ENCODE measurements at regions not wholly inside any gene's neighbourhood (a gene's known extent, or its start where the extent isn't known, plus 50 kb on each side); places are given as distances from the start of the nearest gene placed in this dataset.

DNA sequence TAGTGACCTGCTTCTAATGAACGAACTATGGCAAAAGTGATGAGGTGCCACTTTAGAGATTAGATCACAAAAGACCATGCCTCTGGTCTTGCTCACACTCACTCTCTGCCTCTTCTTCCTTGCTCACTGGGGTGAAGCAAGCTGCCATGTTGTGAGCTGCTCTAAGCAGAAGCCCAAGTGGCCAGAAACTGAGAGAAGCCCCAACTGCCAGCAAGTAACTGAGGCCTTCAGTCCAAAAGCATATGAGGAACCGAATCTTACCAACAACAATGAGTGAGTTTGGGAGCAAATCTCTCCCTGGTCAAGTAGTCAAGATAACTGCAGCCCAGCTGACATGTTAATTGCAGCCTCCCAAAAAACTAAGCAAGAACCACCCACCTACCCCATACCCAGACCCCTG lies 126.0 kb upstream of the ACO1 start:
- Histone ChIP-seq H2AK9ac (replicated peaks; ENCODE audit: low read depth, low read length, poor library complexity) (no peak overlapping the region), H2AK5ac (ENCODE audit: low read depth, low read length) (no peak overlapping the region), H2BK5ac (ENCODE audit: low read depth, low read length, poor library complexity, severe bottlenecking) (no peak overlapping the region), H2BK120ac (ENCODE audit: low read depth, low read length) (no peak overlapping the region), H3K56ac (ENCODE audit: extremely low read depth, insufficient read depth, low read length) (no peak overlapping the region), H3K9me1 (ENCODE audit: insufficient read depth, low read length) (no peaks in the 10 kb centered on the region), H3K14ac (replicated peaks; ENCODE audit: low read depth, low read length) (no peak overlapping the region), H3K36me3 (ENCODE audit: control insufficient read depth, insufficient read depth, low read length) (no peaks in the 10 kb centered on the region), H3K4ac (ENCODE audit: low read depth, low read length) (no peak overlapping the region), H3K4me2 (ENCODE audit: low read depth, low read length) (no peak overlapping the region), H3K23ac (ENCODE audit: low read depth, low read length) (no peak overlapping the region), H3K27me3 (ENCODE audit: control insufficient read depth, insufficient read depth, low read length) (no peaks in the 10 kb centered on the region), H4K20me1 (ENCODE audit: insufficient read depth, low read length) (no peaks in the 10 kb centered on the region), H2BK15ac (ENCODE audit: low read depth, low read length) (no peak overlapping the region), H3K9ac (ENCODE audit: low read depth, low read length) (no peak overlapping the region), H3K79me1 (ENCODE audit: low read depth in 1 of 2, low read length in 2 of 2) (no peaks in the 10 kb centered on the region), H4K91ac (ENCODE audit: insufficient read depth, low read depth, low read length) (no peak overlapping the region), H3K9me3 (ENCODE audit: control insufficient read depth, insufficient read depth, low read length) (no peaks in the 10 kb centered on the region), H4K8ac (ENCODE audit: low read depth in 2 of 2, low read length in 2 of 2) (no peak overlapping the region), H4K5ac (ENCODE audit: low read depth, low read length) (no peak overlapping the region), H3K4me1 (ENCODE audit: control insufficient read depth, insufficient read depth, low read length) (no peaks in the 10 kb centered on the region), H3K27ac (ENCODE audit: insufficient read depth, low read length) (no peak overlapping the region), H3K4me3 (ENCODE audit: insufficient read depth, low read depth, low read length) (no peak overlapping the region), H2BK20ac (ENCODE audit: low read depth, low read length) (no peak overlapping the region), H2AFZ (replicated peaks; ENCODE audit: low read length, poor library complexity) (no peak overlapping the region), H3K18ac (ENCODE audit: low read depth, low read length) (no peak overlapping the region)
- POLR2A ChIA-PET (ENCODE audit: unreplicated experiment): no interaction called here
- no peak for DNase-seq
- no peak for TF ChIP-seq RAD21 (IDR thresholded peaks at IDR 0.05; ENCODE audit: low read length)
- BruUV-seq (replicated peaks): no TSS peak
- dilution Hi-C loops (cut with HindIII; ENCODE audit: low sequenced_read_pairs, unreplicated experiment) (no loop called here), in situ Hi-C loops (cut with MboI; ENCODE audit: low sequenced_read_pairs) (loop anchor here (25.0 kb wide), 1 partner anchor 96 kb away; no protein-coding TSS in a partner anchor), intact Hi-C loops (cut with micrococcal nuclease) (no loop called here)
- WGBS, 2 experiments (ENCODE audit: extremely low coverage in 2 of 2, insufficient read length in 1 of 2): no CpG with 5 or more reads among the region's 2 CpGs
- CTCF ChIA-PET: no interaction called here
- no peak for ATAC-seq (ENCODE audit: low read depth)
